ENCODE measurements at regions not wholly inside any gene's neighbourhood (a gene's known extent, or its start where the extent isn't known, plus 50 kb on each side); places are given as distances from the start of the nearest gene placed in this dataset.

DNA sequence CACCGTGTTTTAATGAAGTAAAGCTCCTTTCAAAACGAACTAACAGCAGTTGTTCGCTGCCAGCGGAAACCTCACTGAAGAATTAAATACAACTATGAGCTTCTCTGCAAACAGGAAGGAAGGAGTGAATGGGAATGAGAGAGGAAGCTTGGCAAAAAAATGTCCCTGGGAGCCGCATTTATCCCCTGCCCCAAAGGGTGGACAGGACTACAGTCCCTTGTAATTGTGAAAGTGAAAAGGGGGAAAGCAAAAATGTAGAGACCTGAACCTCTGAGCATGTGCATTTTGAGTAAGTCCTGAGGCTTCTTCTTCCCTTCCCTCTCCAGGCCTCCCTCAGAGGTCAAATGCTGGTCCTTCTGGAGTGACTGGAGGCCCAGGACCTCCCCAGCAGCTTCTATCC is 53.8 kb upstream of the BMP2K start:
- no peaks in the 10 kb centered on the region for H3K9me3 ChIP-seq (ENCODE audit: control insufficient read depth in 5 of 5, low read length in 5 of 5)
- no peak overlapping the region for H3K9ac ChIP-seq (ENCODE audit: low read length in 5 of 5)
- peak overlapping the region; percentile 24 for H3K27ac ChIP-seq (ENCODE audit: low read depth, low read length)
- H3K36me3 ChIP-seq (ENCODE audit: control insufficient read depth in 5 of 5, insufficient read depth in 5 of 5, low read length in 5 of 5): no peaks in the 10 kb centered on the region
- no peak overlapping the region for H3K4me3 ChIP-seq (ENCODE audit: low read depth in 1 of 5, low read length in 5 of 5)
- no peaks in the 10 kb centered on the region for H3K27me3 ChIP-seq (ENCODE audit: control insufficient read depth in 5 of 5, insufficient read depth in 4 of 5, low read length in 5 of 5)
- peaks cover 0 to 19% (median 0%) of the 10 kb centered on the region in 5 donors for H3K4me1 ChIP-seq (ENCODE audit: control insufficient read depth in 5 of 5, insufficient read depth in 5 of 5, low read length in 5 of 5)

DNA sequence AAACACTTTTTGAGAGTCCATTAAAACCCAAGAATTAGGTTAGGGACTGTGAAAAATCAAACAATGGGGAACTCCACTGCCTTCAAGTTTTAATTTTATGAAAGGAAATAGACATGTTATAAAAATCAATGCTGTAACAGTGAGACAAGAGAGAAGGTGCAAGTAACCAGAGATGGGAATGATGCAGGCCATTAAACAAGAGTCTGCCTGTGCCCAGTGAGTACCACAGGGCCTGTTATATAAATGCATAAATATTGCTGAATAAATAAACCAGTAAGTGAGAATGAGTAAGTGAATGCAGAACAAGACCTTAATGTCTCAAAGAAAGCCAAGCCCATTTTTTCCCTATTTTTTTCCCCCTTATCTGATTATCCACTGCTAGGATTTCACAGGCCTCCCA is 53.3 kb upstream of the BMP2K start:
- Histone ChIP-seq H3K36me3 (ENCODE audit: control insufficient read depth in 5 of 5, insufficient read depth in 5 of 5, low read length in 5 of 5) (no peaks in the 10 kb centered on the region), H3K9me3 (ENCODE audit: control insufficient read depth in 5 of 5, low read length in 5 of 5) (no peaks in the 10 kb centered on the region), H3K27ac (ENCODE audit: low read depth, low read length) (peak overlapping the region; percentile 24), H3K4me1 (ENCODE audit: control insufficient read depth in 5 of 5, insufficient read depth in 5 of 5, low read length in 5 of 5) (peaks cover 0 to 19% (median 0%) of the 10 kb centered on the region in 5 donors), H3K27me3 (ENCODE audit: control insufficient read depth in 5 of 5, insufficient read depth in 4 of 5, low read length in 5 of 5) (no peaks in the 10 kb centered on the region), H3K4me3 (ENCODE audit: low read depth in 1 of 5, low read length in 5 of 5) (no peak overlapping the region), H3K9ac (ENCODE audit: low read length in 5 of 5) (no peak overlapping the region)
